PC-9 (cell line): ENCODE measurements at regions not wholly inside any gene's neighbourhood (a gene's known extent, or its start where the extent isn't known, plus 50 kb on each side); places are given as distances from the start of the nearest gene placed in this dataset.

Experiments used
- CTCF ChIP-seq: fragments of 200-600 bp; sonication (generic); conservative IDR thresholded peaks from 2 replicates; pipeline ENCODE4 v1.6.1; 2017; ENCODE audit warnings: mixed run types, antibody characterized with exemption, mild to moderate bottlenecking, moderate library complexity
- EZH2 ChIP-seq: fragments of 200-600 bp; sonication (generic); IDR thresholded peaks from 2 replicates; pipeline ENCODE4 v1.8.0; 2017; ENCODE audit warnings: antibody characterized with exemption, low read depth

GRCh38 chr19:31944326-31944725 is 401.1 kb upstream of the ZNF507 start:
- TF ChIP-seq EZH2 (no peak), CTCF (no peak)
